Small intestine (tissue), 7 donors: ENCODE measurements at regions not wholly inside any gene's neighbourhood (a gene's known extent, or its start where the extent isn't known, plus 50 kb on each side); places are given as distances from the start of the nearest gene placed in this dataset.
"Not testable (repeated sequence)": the region's sequence is repeated elsewhere in the genome, so short reads cannot be mapped to it uniquely, and the experiment has no call there.

Experiments
- DNase-seq, 2 donors: peaks; one replicate each; pipeline versions ENCODE4 v3.0.0 to v3.0.0-alpha.2; 2013
- FAIRE-seq: peaks from 2 replicates; lab custom pipeline; 2012; peaks lifted over from hg19 to GRCh38; lab: Jason Lieb, UNC
- H3K27ac ChIP-seq, 3 donors: one replicate each; pipeline ENCODE4 v1.5.1; 2013; ENCODE audit warnings: low read length in 2 of 3, mild to moderate bottlenecking in 2 of 3, control low read depth in 1 of 3, inconsistent platforms in 1 of 3, low read depth in 1 of 3, moderate library complexity in 1 of 3
- H3K27me3 ChIP-seq, 3 donors: one replicate each; pipeline ENCODE4 v1.6.1; 2013; ENCODE audit warnings: low read length in 3 of 3, inconsistent platforms in 1 of 3; ENCODE audit not compliant: control insufficient read depth in 3 of 3, insufficient read depth in 3 of 3
- H3K36me3 ChIP-seq, 3 donors: one replicate each; pipeline ENCODE4 v1.6.1; 2013; ENCODE audit warnings: low read length in 3 of 3, inconsistent platforms in 1 of 3, low read depth in 1 of 3, mild to moderate bottlenecking in 1 of 3, moderate library complexity in 1 of 3; ENCODE audit not compliant: control insufficient read depth in 3 of 3, insufficient read depth in 2 of 3
- H3K4me1 ChIP-seq, 3 donors: one replicate each; pipeline ENCODE4 v1.6.1; 2013; ENCODE audit warnings: low read length in 2 of 3, inconsistent platforms in 1 of 3, low read depth in 1 of 3, mild to moderate bottlenecking in 1 of 3, moderate library complexity in 1 of 3; ENCODE audit not compliant: control insufficient read depth in 3 of 3, insufficient read depth in 2 of 3
- H3K4me3 ChIP-seq, 3 donors: one replicate each; pipeline ENCODE4 v1.5.1; 2013; ENCODE audit warnings: low read length in 3 of 3, control low read depth in 1 of 3, inconsistent platforms in 1 of 3, low read depth in 1 of 3, mild to moderate bottlenecking in 1 of 3, moderate library complexity in 1 of 3
- H3K9me3 ChIP-seq, 2 donors: one replicate each; pipeline ENCODE4 v1.6.1; 2013; ENCODE audit warnings: low read depth in 1 of 2, low read length in 1 of 2; ENCODE audit not compliant: control insufficient read depth in 2 of 2, insufficient read depth in 1 of 2
- WGBS, 3 donors: extraction: QIAGEN DNeasy Blood & Tissue Kit; methylation state at CpG; one replicate each; pipeline ENCODE4 v1.1.7; 2013; 5-methylcytosine and 5-hydroxymethylcytosine counted together
- donor health status: healthy with polysubstance abuse.
- donor health status: control.
- donor health status: control.
- donor health status: Bipolar disorder and iron deficiency.
- donor health status: healthy.

GRCh38 chr2:17353263-17353662, 165.0 kb downstream of the RAD51AP2 start:
- H3K27ac ChIP-seq = no peak overlapping the region
- H3K36me3 ChIP-seq = no peaks in the 10 kb centered on the region
- no peaks in the 10 kb centered on the region for H3K27me3 ChIP-seq
- FAIRE-seq (no peak), DNase-seq (no peak)
- H3K4me3 ChIP-seq = no peak overlapping the region
- H3K4me1 ChIP-seq = no peaks in the 10 kb centered on the region
- H3K9me3 ChIP-seq = peaks cover 0 to 1% of the 10 kb centered on the region in 2 donors

- not testable (repeated sequence) for H3K27ac ChIP-seq, H3K4me1 ChIP-seq, FAIRE-seq, DNase-seq, H3K36me3 ChIP-seq, H3K4me3 ChIP-seq, H3K9me3 ChIP-seq, H3K27me3 ChIP-seq
- 52 to 59% (median 56%) methylated on average over 3 to 4 of the region's 4 CpGs for WGBS, 3 donors
Observed at GRCh38 chr2:17342692-17343091, 175.5 kb downstream of the RAD51AP2 start.

- no peaks in the 10 kb centered on the region for H3K27me3 ChIP-seq
- H3K36me3 ChIP-seq = no peaks in the 10 kb centered on the region
- DNase-seq = no peak
- H3K9me3 ChIP-seq = peaks cover 0 to 2% of the 10 kb centered on the region in 2 donors
- WGBS, 3 donors = 63 to 74% (median 72%) methylated on average over 3 of the region's 3 CpGs
- no peaks in the 10 kb centered on the region for H3K4me1 ChIP-seq
- no peak for FAIRE-seq
- no peak overlapping the region for H3K4me3 ChIP-seq
- H3K27ac ChIP-seq = no peak overlapping the region
Observed at GRCh38 chr2:17337507-17337906, 180.7 kb downstream of the RAD51AP2 start.

GRCh38 chr2:17336458-17336857, 181.8 kb downstream of the RAD51AP2 start:
- H3K4me3 ChIP-seq = no peak overlapping the region
- H3K27me3 ChIP-seq = no peaks in the 10 kb centered on the region
- FAIRE-seq (no peak), DNase-seq (no peak)
- no peaks in the 10 kb centered on the region for H3K4me1 ChIP-seq
- peaks cover 0 to 2% of the 10 kb centered on the region in 2 donors for H3K9me3 ChIP-seq
- WGBS, 3 donors = 43 to 59% (median 46%) methylated on average over 2 of the region's 2 CpGs
- no peak overlapping the region for H3K27ac ChIP-seq
- no peaks in the 10 kb centered on the region for H3K36me3 ChIP-seq

GRCh38 chr2:17334300-17334699, 183.9 kb downstream of the RAD51AP2 start:
- FAIRE-seq = no peak
- no peak overlapping the region for H3K27ac ChIP-seq

GRCh38 chr2:17331636-17332035, 186.6 kb downstream of the RAD51AP2 start:
- no peak for DNase-seq
- Histone ChIP-seq H3K4me1 (no peaks in the 10 kb centered on the region), H3K36me3 (no peaks in the 10 kb centered on the region), H3K4me3 (no peak overlapping the region), H3K9me3 (no peaks in the 10 kb centered on the region), H3K27me3 (no peaks in the 10 kb centered on the region), H3K27ac (no peak overlapping the region)
- WGBS, 3 donors = 90 to 93% (median 92%) methylated on average over 1 of the region's 1 CpG
- no peak for FAIRE-seq

More at GRCh38 chr2:17334300-17334699, 183.9 kb downstream of the RAD51AP2 start:
- H3K9me3 ChIP-seq = peaks cover 0 to 2% of the 10 kb centered on the region in 2 donors
- H3K27me3 ChIP-seq = no peaks in the 10 kb centered on the region
- H3K4me3 ChIP-seq = no peak overlapping the region
- no peak for DNase-seq
- H3K4me1 ChIP-seq = no peaks in the 10 kb centered on the region
- no peaks in the 10 kb centered on the region for H3K36me3 ChIP-seq

- H3K4me1 ChIP-seq = no peaks in the 10 kb centered on the region
- no peak for FAIRE-seq
- H3K36me3 ChIP-seq = no peaks in the 10 kb centered on the region
- H3K4me3 ChIP-seq = no peak overlapping the region
- WGBS, 3 donors = 82 to 95% (median 83%) methylated on average over 1 of the region's 1 CpG
- no peak for DNase-seq
- no peaks in the 10 kb centered on the region for H3K27me3 ChIP-seq
- H3K27ac ChIP-seq = no peak overlapping the region
- H3K9me3 ChIP-seq = no peaks in the 10 kb centered on the region
Observed at GRCh38 chr2:17328161-17328560, 190.1 kb downstream of the RAD51AP2 start.

GRCh38 chr2:17327649-17328048, 190.6 kb downstream of the RAD51AP2 start:
- H3K36me3 ChIP-seq = no peaks in the 10 kb centered on the region
- FAIRE-seq (no peak), DNase-seq (no peak)
- no peaks in the 10 kb centered on the region for H3K27me3 ChIP-seq
- H3K4me3 ChIP-seq = no peak overlapping the region
- H3K9me3 ChIP-seq = no peaks in the 10 kb centered on the region
- no peak overlapping the region for H3K27ac ChIP-seq
- 64 to 85% (median 65%) methylated on average over 4 of the region's 4 CpGs for WGBS, 3 donors
- no peaks in the 10 kb centered on the region for H3K4me1 ChIP-seq

- Histone ChIP-seq H3K27ac (no peak overlapping the region), H3K9me3 (no peaks in the 10 kb centered on the region), H3K4me3 (no peak overlapping the region), H3K27me3 (no peaks in the 10 kb centered on the region), H3K36me3 (no peaks in the 10 kb centered on the region), H3K4me1 (no peaks in the 10 kb centered on the region)
- DNase-seq (no peak), FAIRE-seq (no peak)
- 49 to 60% (median 49%) methylated on average over 2 of the region's 2 CpGs for WGBS, 3 donors
Observed at GRCh38 chr2:17326717-17327116, 191.5 kb downstream of the RAD51AP2 start.
